ENCODE measurements at regions not wholly inside any gene's neighbourhood (a gene's known extent, or its start where the extent isn't known, plus 50 kb on each side); places are given as distances from the start of the nearest gene placed in this dataset.

- H3K36me3 ChIP-seq (ENCODE audit: insufficient read depth, low read length), result no peaks in the 10 kb centered on the region
- H2AFZ ChIP-seq (ENCODE audit: low read depth, low read length), result no peak overlapping the region
- no peaks in the 10 kb centered on the region for H3K4me1 ChIP-seq (ENCODE audit: insufficient read depth, low read length)
- H3K4me3 ChIP-seq (ENCODE audit: low read length), result no peak overlapping the region
- no peaks in the 10 kb centered on the region for H3K27me3 ChIP-seq (ENCODE audit: insufficient read depth, low read length)
- H3K9me3 ChIP-seq (ENCODE audit: low read length), result no peaks in the 10 kb centered on the region
Observed at GRCh38 chr14:49487238-49487637, 98.9 kb downstream of the RPS29 start.

GRCh38 chr14:49485290-49485689 lies 100.9 kb downstream of the RPS29 start:
- Histone ChIP-seq H3K4me1 (ENCODE audit: insufficient read depth, low read length) (no peaks in the 10 kb centered on the region), H2AFZ (ENCODE audit: low read depth, low read length) (no peak overlapping the region), H3K27me3 (ENCODE audit: insufficient read depth, low read length) (no peaks in the 10 kb centered on the region), H3K4me3 (ENCODE audit: low read length) (no peak overlapping the region), H3K36me3 (ENCODE audit: insufficient read depth, low read length) (no peaks in the 10 kb centered on the region), H3K9me3 (ENCODE audit: low read length) (no peaks in the 10 kb centered on the region)

- Histone ChIP-seq H3K36me3 (ENCODE audit: insufficient read depth, low read length) (no peaks in the 10 kb centered on the region), H3K27me3 (ENCODE audit: insufficient read depth, low read length) (no peaks in the 10 kb centered on the region), H3K4me3 (ENCODE audit: low read length) (no peak overlapping the region), H2AFZ (ENCODE audit: low read depth, low read length) (no peak overlapping the region), H3K4me1 (ENCODE audit: insufficient read depth, low read length) (no peaks in the 10 kb centered on the region), H3K9me3 (ENCODE audit: low read length) (no peaks in the 10 kb centered on the region)
Observed at GRCh38 chr14:49484180-49484579, 102.0 kb downstream of the RPS29 start.

GRCh38 chr14:49483268-49483667 lies 102.9 kb downstream of the RPS29 start:
- H3K4me3 ChIP-seq (ENCODE audit: low read length), result no peak overlapping the region
- no peaks in the 10 kb centered on the region for H3K36me3 ChIP-seq (ENCODE audit: insufficient read depth, low read length)
- no peak overlapping the region for H2AFZ ChIP-seq (ENCODE audit: low read depth, low read length)
- H3K4me1 ChIP-seq (ENCODE audit: insufficient read depth, low read length), result no peaks in the 10 kb centered on the region
- no peaks in the 10 kb centered on the region for H3K9me3 ChIP-seq (ENCODE audit: low read length)
- no peaks in the 10 kb centered on the region for H3K27me3 ChIP-seq (ENCODE audit: insufficient read depth, low read length)

- H2AFZ ChIP-seq (ENCODE audit: low read depth, low read length), result no peak overlapping the region
- no peaks in the 10 kb centered on the region for H3K36me3 ChIP-seq (ENCODE audit: insufficient read depth, low read length)
- no peak overlapping the region for H3K4me3 ChIP-seq (ENCODE audit: low read length)
- H3K9me3 ChIP-seq (ENCODE audit: low read length), result no peaks in the 10 kb centered on the region
- H3K4me1 ChIP-seq (ENCODE audit: insufficient read depth, low read length), result no peaks in the 10 kb centered on the region
- H3K27me3 ChIP-seq (ENCODE audit: insufficient read depth, low read length), result no peaks in the 10 kb centered on the region
Observed at GRCh38 chr14:49480979-49481498, 105.1 kb downstream of the RPS29 start.

- no peaks in the 10 kb centered on the region for H3K36me3 ChIP-seq (ENCODE audit: insufficient read depth, low read length)
- H3K4me3 ChIP-seq (ENCODE audit: low read length), result no peak overlapping the region
- H2AFZ ChIP-seq (ENCODE audit: low read depth, low read length), result no peak overlapping the region
- H3K9me3 ChIP-seq (ENCODE audit: low read length), result no peaks in the 10 kb centered on the region
- H3K4me1 ChIP-seq (ENCODE audit: insufficient read depth, low read length), result no peaks in the 10 kb centered on the region
- no peaks in the 10 kb centered on the region for H3K27me3 ChIP-seq (ENCODE audit: insufficient read depth, low read length)
Observed at GRCh38 chr14:49480053-49480760, 106.0 kb downstream of the RPS29 start.

GRCh38 chr14:49479432-49479831 lies 106.7 kb downstream of the RPS29 start:
- H3K9me3 ChIP-seq (ENCODE audit: low read length), result no peaks in the 10 kb centered on the region
- H3K27me3 ChIP-seq (ENCODE audit: insufficient read depth, low read length), result no peaks in the 10 kb centered on the region
- no peaks in the 10 kb centered on the region for H3K36me3 ChIP-seq (ENCODE audit: insufficient read depth, low read length)
- H3K4me3 ChIP-seq (ENCODE audit: low read length), result no peak overlapping the region
- no peak overlapping the region for H2AFZ ChIP-seq (ENCODE audit: low read depth, low read length)
- H3K4me1 ChIP-seq (ENCODE audit: insufficient read depth, low read length), result no peaks in the 10 kb centered on the region

- Histone ChIP-seq H3K4me3 (ENCODE audit: low read length) (no peak overlapping the region), H3K9me3 (ENCODE audit: low read length) (no peaks in the 10 kb centered on the region), H2AFZ (ENCODE audit: low read depth, low read length) (no peak overlapping the region)
Observed at GRCh38 chr14:49478784-49479183, 107.4 kb downstream of the RPS29 start.

GRCh38 chr14:49467091-49467490 lies 119.1 kb downstream of the RPS29 start:
- H3K27me3 ChIP-seq (ENCODE audit: insufficient read depth, low read length), result no peaks in the 10 kb centered on the region

More at GRCh38 chr14:49478784-49479183, 107.4 kb downstream of the RPS29 start:
- Histone ChIP-seq H3K27me3 (ENCODE audit: insufficient read depth, low read length) (no peaks in the 10 kb centered on the region), H3K36me3 (ENCODE audit: insufficient read depth, low read length) (no peaks in the 10 kb centered on the region), H3K4me1 (ENCODE audit: insufficient read depth, low read length) (no peaks in the 10 kb centered on the region)

GRCh38 chr14:49464885-49465284 lies 121.3 kb downstream of the RPS29 start:
- Histone ChIP-seq H3K4me3 (ENCODE audit: low read length) (no peak overlapping the region), H3K27me3 (ENCODE audit: insufficient read depth, low read length) (no peaks in the 10 kb centered on the region), H3K36me3 (ENCODE audit: insufficient read depth, low read length) (no peaks in the 10 kb centered on the region), H3K9me3 (ENCODE audit: low read length) (no peaks in the 10 kb centered on the region), H3K4me1 (ENCODE audit: insufficient read depth, low read length) (no peaks in the 10 kb centered on the region), H2AFZ (ENCODE audit: low read depth, low read length) (no peak overlapping the region)

More at GRCh38 chr14:49467091-49467490, 119.1 kb downstream of the RPS29 start:
- H3K9me3 ChIP-seq (ENCODE audit: low read length), result no peaks in the 10 kb centered on the region
- H2AFZ ChIP-seq (ENCODE audit: low read depth, low read length), result no peak overlapping the region
- H3K36me3 ChIP-seq (ENCODE audit: insufficient read depth, low read length), result no peaks in the 10 kb centered on the region
- no peak overlapping the region for H3K4me3 ChIP-seq (ENCODE audit: low read length)
- H3K4me1 ChIP-seq (ENCODE audit: insufficient read depth, low read length), result no peaks in the 10 kb centered on the region

GRCh38 chr14:49463146-49463545 lies 123.0 kb downstream of the RPS29 start:
- Histone ChIP-seq H3K36me3 (ENCODE audit: insufficient read depth, low read length) (no peaks in the 10 kb centered on the region), H3K9me3 (ENCODE audit: low read length) (no peaks in the 10 kb centered on the region), H3K27me3 (ENCODE audit: insufficient read depth, low read length) (no peaks in the 10 kb centered on the region), H2AFZ (ENCODE audit: low read depth, low read length) (no peak overlapping the region), H3K4me3 (ENCODE audit: low read length) (no peak overlapping the region), H3K4me1 (ENCODE audit: insufficient read depth, low read length) (no peaks in the 10 kb centered on the region)

- H2AFZ ChIP-seq (ENCODE audit: low read depth, low read length), result no peak overlapping the region
- H3K4me3 ChIP-seq (ENCODE audit: low read length), result no peak overlapping the region
- no peaks in the 10 kb centered on the region for H3K4me1 ChIP-seq (ENCODE audit: insufficient read depth, low read length)
- H3K9me3 ChIP-seq (ENCODE audit: low read length), result no peaks in the 10 kb centered on the region
- H3K27me3 ChIP-seq (ENCODE audit: insufficient read depth, low read length), result no peaks in the 10 kb centered on the region
- no peaks in the 10 kb centered on the region for H3K36me3 ChIP-seq (ENCODE audit: insufficient read depth, low read length)
Observed at GRCh38 chr14:49461529-49462401, 124.4 kb downstream of the RPS29 start.

GRCh38 chr14:49460662-49461061 lies 125.5 kb downstream of the RPS29 start:
- H3K4me1 ChIP-seq (ENCODE audit: insufficient read depth, low read length), result no peaks in the 10 kb centered on the region
- H3K27me3 ChIP-seq (ENCODE audit: insufficient read depth, low read length), result no peaks in the 10 kb centered on the region
- no peaks in the 10 kb centered on the region for H3K36me3 ChIP-seq (ENCODE audit: insufficient read depth, low read length)
- H3K4me3 ChIP-seq (ENCODE audit: low read length), result no peak overlapping the region
- H2AFZ ChIP-seq (ENCODE audit: low read depth, low read length), result no peak overlapping the region
- no peaks in the 10 kb centered on the region for H3K9me3 ChIP-seq (ENCODE audit: low read length)

Measured in neuron (in vitro differentiated cells).